Fibroblast of villous mesenchyme (primary cell): ENCODE measurements at regions not wholly inside any gene's neighbourhood (a gene's known extent, or its start where the extent isn't known, plus 50 kb on each side); places are given as distances from the start of the nearest gene placed in this dataset.

Experiments
- DNase-seq: peaks from one replicate; pipeline ENCODE4 v3.0.0-alpha.2; 2010; ENCODE audit warnings: low read depth
- H3K4me3 ChIP-seq: 2 replicates; pipeline ENCODE4 v1.5.1; 2011; ENCODE audit warnings: low read depth, mild to moderate bottlenecking, low read length
- CTCF ChIP-seq: IDR thresholded peaks from 2 replicates; pipeline ENCODE4 v1.5.1; 2012; ENCODE audit warnings: low read depth, mild to moderate bottlenecking, low read length; ENCODE audit not compliant: insufficient read depth

DNA sequence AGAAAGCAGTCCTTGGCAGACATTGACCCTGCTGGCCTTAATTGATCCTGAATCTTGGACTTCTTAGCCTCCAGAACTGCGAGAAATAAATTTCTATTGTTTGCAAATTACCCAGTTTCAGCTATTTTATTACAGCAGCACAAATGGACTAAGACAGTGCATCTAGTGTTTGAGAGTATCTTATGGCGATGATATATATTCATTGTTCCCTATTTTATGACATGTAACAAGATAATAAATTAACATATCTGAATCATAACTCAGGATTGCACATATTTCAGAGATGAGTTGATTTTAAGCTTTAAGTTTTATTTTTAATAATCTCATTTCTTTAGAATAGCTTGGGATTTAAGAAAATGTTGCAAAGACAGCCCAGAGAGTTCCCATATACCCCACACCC, 167.4 kb upstream of the FOXG1 start:
- no peak for DNase-seq
- TF ChIP-seq CTCF: no peak
- H3K4me3 ChIP-seq: no peak overlapping the region

- H3K4me3 ChIP-seq: no peak overlapping the region
- no peak for TF ChIP-seq CTCF
- no peak for DNase-seq
Measured at GRCh38 chr14:28599605-28600004, 167.0 kb upstream of the FOXG1 start.

DNA sequence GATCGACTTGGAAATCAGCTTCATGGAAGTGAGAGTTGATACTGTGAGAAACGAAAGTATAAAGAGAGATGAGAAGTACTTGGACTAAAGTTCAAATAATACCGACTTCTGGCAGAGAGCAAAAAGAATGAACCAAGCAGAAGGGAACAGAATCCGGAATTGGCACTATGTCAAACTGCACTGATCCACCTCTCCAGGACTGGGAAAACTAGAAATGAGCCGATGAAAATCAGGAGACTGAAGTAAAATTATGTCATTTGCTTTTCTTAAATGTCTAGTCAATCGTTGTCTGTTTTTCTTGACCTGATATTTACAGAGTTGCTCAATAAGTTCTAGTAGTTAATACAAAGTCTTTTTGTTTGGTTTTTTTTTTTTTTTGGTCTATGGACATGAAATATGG, 163.0 kb upstream of the FOXG1 start:
- no peak overlapping the region for H3K4me3 ChIP-seq
- TF ChIP-seq CTCF: no peak
- no peak for DNase-seq

DNA sequence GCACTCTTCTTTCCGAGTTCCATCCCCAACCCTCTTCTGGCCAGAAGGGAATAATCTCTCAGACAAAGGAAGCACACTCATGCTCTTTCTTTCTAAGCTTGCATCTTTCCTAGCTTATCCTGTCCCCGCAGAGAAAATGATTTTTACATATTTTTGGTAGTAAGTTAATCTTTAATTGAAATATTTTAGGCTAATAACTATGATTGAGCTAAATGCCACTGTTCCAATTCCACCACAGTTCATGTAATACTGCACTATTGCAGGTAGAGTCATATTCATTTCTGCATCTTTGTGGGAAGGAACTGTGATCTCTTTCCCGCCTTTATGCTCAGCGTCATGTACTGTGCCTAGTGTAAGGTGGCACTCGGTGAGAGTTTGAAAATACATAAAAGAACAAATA, 158.9 kb upstream of the FOXG1 start:
- no peak overlapping the region for H3K4me3 ChIP-seq
- no peak for TF ChIP-seq CTCF
- DNase-seq: no peak

DNA sequence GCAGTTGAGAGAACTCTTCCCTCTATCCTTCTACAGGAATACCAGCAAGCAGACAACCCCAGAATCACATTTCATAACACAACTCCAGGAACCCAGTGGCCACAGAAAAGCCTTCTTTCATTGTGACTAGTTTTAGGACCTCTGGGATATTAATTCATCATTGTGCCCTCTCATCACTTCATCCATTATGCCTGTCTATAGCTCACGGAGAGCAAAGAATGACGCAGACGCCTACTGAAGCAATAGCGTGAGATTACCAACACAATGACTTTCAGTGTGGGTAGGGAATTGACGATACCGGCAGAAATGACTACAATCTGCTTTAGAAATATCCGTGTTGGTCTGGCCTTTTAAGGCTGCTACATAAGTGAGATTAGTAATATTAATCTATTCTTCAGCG, 158.1 kb upstream of the FOXG1 start:
- H3K4me3 ChIP-seq: no peak overlapping the region
- no peak for TF ChIP-seq CTCF
- DNase-seq: no peak

DNA sequence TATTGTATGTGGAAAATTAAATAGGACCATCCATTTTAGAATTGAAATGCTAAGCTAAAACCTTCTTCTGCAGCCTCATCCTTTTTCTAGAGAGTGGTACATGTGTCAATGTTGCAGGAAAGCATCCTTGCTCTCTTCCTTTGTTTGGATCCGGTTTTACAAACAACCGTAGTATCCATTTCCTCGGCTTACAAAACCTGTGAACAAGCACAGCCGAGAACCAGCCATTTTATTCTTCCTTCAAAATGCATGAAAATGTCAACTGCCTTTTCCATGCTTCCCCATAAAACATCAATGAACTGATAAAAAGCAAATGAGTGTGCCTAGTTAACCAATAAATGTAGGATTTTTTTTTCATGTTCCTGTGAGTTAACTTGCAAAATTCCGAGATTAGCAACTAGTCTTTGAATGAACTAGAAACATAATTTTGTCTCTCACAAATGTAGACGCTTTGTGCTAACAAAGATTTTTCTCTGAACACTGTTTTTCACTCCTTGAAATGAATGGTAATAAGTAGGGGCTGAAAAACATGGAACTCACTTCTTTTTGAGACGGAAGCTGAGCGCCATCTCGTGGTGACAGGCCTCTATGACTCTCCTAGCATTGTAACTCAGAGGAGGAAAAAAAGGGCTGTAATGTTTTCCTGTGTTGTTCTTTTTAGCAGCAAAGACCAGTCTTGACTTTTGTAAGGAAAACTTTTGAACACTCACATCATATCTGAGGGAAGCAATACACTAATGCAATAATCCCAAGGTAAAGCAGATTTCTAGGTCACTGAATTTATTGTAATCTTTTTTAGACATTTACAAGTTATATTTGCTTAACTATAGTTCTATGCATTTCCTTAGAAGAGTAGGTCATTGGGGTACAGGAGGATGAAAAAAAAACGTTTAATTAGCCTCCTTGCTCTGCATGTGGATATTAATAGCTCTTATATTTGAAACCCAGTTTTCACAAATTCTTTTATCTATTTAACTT, 157.4 kb upstream of the FOXG1 start:
- peak; percentile 21 for DNase-seq
- H3K4me3 ChIP-seq: no peak overlapping the region
- peak; percentile 63 for TF ChIP-seq CTCF
